ENCODE measurements at regions not wholly inside any gene's neighbourhood (a gene's known extent, or its start where the extent isn't known, plus 50 kb on each side); places are given as distances from the start of the nearest gene placed in this dataset.

DNA sequence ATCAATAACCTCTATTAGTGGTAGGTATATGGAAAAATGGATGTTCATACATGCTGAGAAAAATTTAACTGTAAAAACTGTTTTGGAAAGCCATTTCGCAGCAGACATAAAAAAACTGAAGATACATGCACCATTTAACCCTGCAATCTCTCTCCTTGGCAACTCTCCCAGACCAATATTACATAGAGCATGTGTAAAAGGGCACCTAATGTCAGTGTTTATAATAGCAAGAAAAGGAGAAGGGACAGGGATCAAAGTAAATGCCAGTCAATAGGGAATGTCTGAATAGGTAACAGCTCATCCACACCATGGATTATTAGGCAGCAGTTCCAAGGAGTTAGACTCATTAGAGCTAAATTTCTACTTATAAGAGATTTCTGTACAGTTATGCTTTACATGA is 77.2 kb downstream of the BTG1 start:
- H3K4me1 ChIP-seq = peaks cover 40% of the 10 kb centered on the region
- Mint-ChIP-seq H3K27me3 (ENCODE audit: insufficient read depth, unreplicated experiment) (no peaks in the 10 kb centered on the region), H3K4me3 (ENCODE audit: unreplicated experiment) (no peak overlapping the region), H3K9me3 (ENCODE audit: unreplicated experiment) (no peaks in the 10 kb centered on the region), H3K36me3 (ENCODE audit: insufficient read depth, unreplicated experiment) (peaks cover 6% of the 10 kb centered on the region), H3K4me1 (ENCODE audit: low read depth, unreplicated experiment) (peaks cover 12% of the 10 kb centered on the region), H3K27ac (ENCODE audit: unreplicated experiment) (no peak overlapping the region)
- no peaks in the 10 kb centered on the region for H3K27me3 ChIP-seq (replicated peaks; ENCODE audit: control insufficient read depth, insufficient read depth, low read length)
- intact Hi-C loops (cut with micrococcal nuclease; ENCODE audit: unreplicated experiment) = no loop called here
- peaks cover 3% of the 10 kb centered on the region; the same call in 1 of the 2 replicates for H3K9me3 ChIP-seq
- no peak overlapping the region for H3K4me3 ChIP-seq (ENCODE audit: low read depth, low read length)
- BruUV-seq (replicated peaks) = no TSS peak
- POLR2A ChIA-PET = no interaction called here
- DNase-seq = no peak
- TF ChIP-seq CTCF (IDR thresholded peaks at IDR 0.05; ENCODE audit: insufficient read depth in 1 of 2, low read depth in 1 of 2, low read length in 1 of 2, severe bottlenecking in 1 of 2, unreplicated experiment in 1 of 2) = no peak
- CTCF ChIA-PET = no interaction called here
- no peaks in the 10 kb centered on the region for H3K36me3 ChIP-seq (ENCODE audit: control insufficient read depth, insufficient read depth, low read length)

GRCh38 chr12:92065639-92066038 is 80.0 kb downstream of the BTG1 start:
- Mint-ChIP-seq H3K4me1 (ENCODE audit: low read depth, unreplicated experiment) (peaks cover 11% of the 10 kb centered on the region), H3K27ac (ENCODE audit: unreplicated experiment) (no peak overlapping the region), H3K9me3 (ENCODE audit: unreplicated experiment) (no peaks in the 10 kb centered on the region), H3K27me3 (ENCODE audit: insufficient read depth, unreplicated experiment) (no peaks in the 10 kb centered on the region), H3K4me3 (ENCODE audit: unreplicated experiment) (no peak overlapping the region), H3K36me3 (ENCODE audit: insufficient read depth, unreplicated experiment) (peaks cover 6% of the 10 kb centered on the region)
- BruUV-seq (replicated peaks) = no TSS peak
- Histone ChIP-seq H3K4me1 (peaks cover 28% of the 10 kb centered on the region), H3K36me3 (ENCODE audit: control insufficient read depth, insufficient read depth, low read length) (no peaks in the 10 kb centered on the region), H3K4me3 (ENCODE audit: low read depth, low read length) (no peak overlapping the region), H3K27me3 (replicated peaks; ENCODE audit: control insufficient read depth, insufficient read depth, low read length) (no peaks in the 10 kb centered on the region), H3K9me3 (no peaks in the 10 kb centered on the region)
- CTCF ChIA-PET = no interaction called here
- intact Hi-C loops (cut with micrococcal nuclease; ENCODE audit: unreplicated experiment) = no loop called here
- no peak for DNase-seq
- no peak for TF ChIP-seq CTCF (IDR thresholded peaks at IDR 0.05; ENCODE audit: insufficient read depth in 1 of 2, low read depth in 1 of 2, low read length in 1 of 2, severe bottlenecking in 1 of 2, unreplicated experiment in 1 of 2)
- POLR2A ChIA-PET = no interaction called here

DNA sequence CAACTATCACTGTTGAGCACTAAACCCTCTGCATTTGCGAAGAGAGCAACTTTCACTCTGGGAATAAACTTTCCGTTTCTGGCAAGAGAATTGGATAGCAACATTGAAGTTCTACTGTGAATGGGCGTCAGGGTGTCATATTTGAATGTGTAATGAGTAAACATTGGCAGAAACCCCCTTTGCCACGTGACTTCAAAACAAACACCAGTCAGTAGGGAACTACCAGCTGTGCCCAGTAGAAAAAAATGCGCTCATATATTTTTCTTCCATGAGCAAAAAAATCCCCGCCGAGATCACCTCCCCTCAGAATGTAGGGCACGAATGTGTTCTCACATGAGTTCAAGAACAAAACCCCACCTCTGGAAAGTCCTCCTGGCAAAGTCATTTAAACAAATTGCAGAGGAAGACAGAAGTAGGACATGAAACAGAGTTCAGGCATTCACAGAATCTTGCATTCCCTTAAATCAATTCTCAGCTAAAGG is 80.6 kb downstream of the BTG1 start:
- H3K4me1 ChIP-seq = peaks cover 22% of the 10 kb centered on the region
- TF ChIP-seq CTCF (IDR thresholded peaks at IDR 0.05; ENCODE audit: insufficient read depth in 1 of 2, low read depth in 1 of 2, low read length in 1 of 2, severe bottlenecking in 1 of 2, unreplicated experiment in 1 of 2) = no peak
- no peak overlapping the region for H3K4me3 Mint-ChIP-seq (ENCODE audit: unreplicated experiment)
- ChIA-PET POLR2A (no interaction called here), CTCF (no interaction called here)
- no peaks in the 10 kb centered on the region for H3K9me3 ChIP-seq
- H3K36me3 Mint-ChIP-seq (ENCODE audit: insufficient read depth, unreplicated experiment) = peaks cover 1% of the 10 kb centered on the region
- no peak for DNase-seq
- no peaks in the 10 kb centered on the region for H3K36me3 ChIP-seq (ENCODE audit: control insufficient read depth, insufficient read depth, low read length)
- BruUV-seq (replicated peaks) = no TSS peak
- intact Hi-C loops (cut with micrococcal nuclease; ENCODE audit: unreplicated experiment) = no loop called here
- H3K9me3 Mint-ChIP-seq (ENCODE audit: unreplicated experiment) = no peaks in the 10 kb centered on the region
- H3K27ac Mint-ChIP-seq (ENCODE audit: unreplicated experiment) = no peak overlapping the region
- H3K27me3 ChIP-seq (replicated peaks; ENCODE audit: control insufficient read depth, insufficient read depth, low read length) = no peaks in the 10 kb centered on the region
- H3K4me3 ChIP-seq (ENCODE audit: low read depth, low read length) = no peak overlapping the region
- H3K4me1 Mint-ChIP-seq (ENCODE audit: low read depth, unreplicated experiment) = peaks cover 6% of the 10 kb centered on the region
- H3K27me3 Mint-ChIP-seq (ENCODE audit: insufficient read depth, unreplicated experiment) = no peaks in the 10 kb centered on the region
